ENCODE measurements at regions not wholly inside any gene's neighbourhood (a gene's known extent, or its start where the extent isn't known, plus 50 kb on each side); places are given as distances from the start of the nearest gene placed in this dataset.

GRCh38 chr5:96013254-96013653, 51.6 kb upstream of the ELL2 start:
- DNase-seq (ENCODE audit: low read depth in 4 of 4, low spot score in 2 of 4) = no peak

- no peak for DNase-seq (ENCODE audit: low read depth in 4 of 4, low spot score in 2 of 4)
Measured at GRCh38 chr5:96012399-96012798, 50.7 kb upstream of the ELL2 start.
